HCT116 (cell line): ENCODE measurements at regions not wholly inside any gene's neighbourhood (a gene's known extent, or its start where the extent isn't known, plus 50 kb on each side); places are given as distances from the start of the nearest gene placed in this dataset.

ENCODE experiments used
- EZH2phosphoT487 ChIP-seq: fragments of 200-600 bp; IDR thresholded peaks from 2 replicates; pipeline ENCODE4 v1.6.1; 2018; ENCODE audit warnings: antibody characterized with exemption, borderline replicate concordance
- POLR2A ChIP-seq: IDR thresholded peaks from 2 replicates; pipeline ENCODE4 v1.7.0; 2011; ENCODE audit warnings: borderline replicate concordance; ENCODE audit not compliant: insufficient read depth, insufficient read length; ENCODE audit errors: extremely low read depth
- TF ChIP-seq, protein P1 (sequence below), 3 experiments: fragments of 200-600 bp in 1 of 3; sonication (generic) in 1 of 3; IDR thresholded peaks in 2 of 3; conservative IDR thresholded peaks in 1 of 3; 2 replicates each; pipeline ENCODE4 v1.5.1; 2012 to 2017; ENCODE audit warnings: low read depth in 2 of 3, low read length in 2 of 3, antibody characterized with exemption in 1 of 3, borderline replicate concordance in 1 of 3, control low read depth in 1 of 3, mild to moderate bottlenecking in 1 of 3, mixed read lengths in 1 of 3, mixed run types in 1 of 3, moderate library complexity in 1 of 3; ENCODE audit not compliant: insufficient read depth in 1 of 3

GRCh38 chr5:158618256-158618655 is 481.5 kb downstream of the EBF1 start:
- TF ChIP-seq POLR2A = no peak
- TF ChIP-seq, protein P1, sequence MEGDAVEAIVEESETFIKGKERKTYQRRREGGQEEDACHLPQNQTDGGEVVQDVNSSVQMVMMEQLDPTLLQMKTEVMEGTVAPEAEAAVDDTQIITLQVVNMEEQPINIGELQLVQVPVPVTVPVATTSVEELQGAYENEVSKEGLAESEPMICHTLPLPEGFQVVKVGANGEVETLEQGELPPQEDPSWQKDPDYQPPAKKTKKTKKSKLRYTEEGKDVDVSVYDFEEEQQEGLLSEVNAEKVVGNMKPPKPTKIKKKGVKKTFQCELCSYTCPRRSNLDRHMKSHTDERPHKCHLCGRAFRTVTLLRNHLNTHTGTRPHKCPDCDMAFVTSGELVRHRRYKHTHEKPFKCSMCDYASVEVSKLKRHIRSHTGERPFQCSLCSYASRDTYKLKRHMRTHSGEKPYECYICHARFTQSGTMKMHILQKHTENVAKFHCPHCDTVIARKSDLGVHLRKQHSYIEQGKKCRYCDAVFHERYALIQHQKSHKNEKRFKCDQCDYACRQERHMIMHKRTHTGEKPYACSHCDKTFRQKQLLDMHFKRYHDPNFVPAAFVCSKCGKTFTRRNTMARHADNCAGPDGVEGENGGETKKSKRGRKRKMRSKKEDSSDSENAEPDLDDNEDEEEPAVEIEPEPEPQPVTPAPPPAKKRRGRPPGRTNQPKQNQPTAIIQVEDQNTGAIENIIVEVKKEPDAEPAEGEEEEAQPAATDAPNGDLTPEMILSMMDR (IDR thresholded peaks at IDR 0.05 in 2 of 3, conservative IDR thresholded peaks at IDR 0.05 in 1 of 3; ENCODE audit: borderline replicate concordance in 1 of 3, insufficient read depth in 1 of 3, low read depth in 2 of 3, low read length in 2 of 3) = no peak
- TF ChIP-seq EZH2phosphoT487 = no peak
